Renal cortical epithelial cell (primary cell): ENCODE measurements at regions not wholly inside any gene's neighbourhood (a gene's known extent, or its start where the extent isn't known, plus 50 kb on each side); places are given as distances from the start of the nearest gene placed in this dataset.
"Not testable (repeated sequence)": the region's sequence is repeated elsewhere in the genome, so short reads cannot be mapped to it uniquely, and the experiment has no call there.

Experiments
- DNase-seq: peaks from one replicate; pipeline ENCODE4 v3.0.0-alpha.2; 2011; ENCODE audit warnings: low read depth

- no peak for DNase-seq
Measured at GRCh38 chr12:58720421-58720820, 199.9 kb downstream of the LRIG3 start.

- no peak for DNase-seq
Measured at GRCh38 chr12:58725400-58726105, 194.8 kb downstream of the LRIG3 start.

- peak; percentile 26 for DNase-seq
Measured at GRCh38 chr12:58727521-58727920, 192.8 kb downstream of the LRIG3 start.

GRCh38 chr12:58728397-58728796 is 191.9 kb downstream of the LRIG3 start:
- no peak for DNase-seq

- DNase-seq = no peak
Measured at GRCh38 chr12:58731096-58731495, 189.2 kb downstream of the LRIG3 start.

- DNase-seq = no peak
Measured at GRCh38 chr12:58732894-58733293, 187.4 kb downstream of the LRIG3 start.

DNA sequence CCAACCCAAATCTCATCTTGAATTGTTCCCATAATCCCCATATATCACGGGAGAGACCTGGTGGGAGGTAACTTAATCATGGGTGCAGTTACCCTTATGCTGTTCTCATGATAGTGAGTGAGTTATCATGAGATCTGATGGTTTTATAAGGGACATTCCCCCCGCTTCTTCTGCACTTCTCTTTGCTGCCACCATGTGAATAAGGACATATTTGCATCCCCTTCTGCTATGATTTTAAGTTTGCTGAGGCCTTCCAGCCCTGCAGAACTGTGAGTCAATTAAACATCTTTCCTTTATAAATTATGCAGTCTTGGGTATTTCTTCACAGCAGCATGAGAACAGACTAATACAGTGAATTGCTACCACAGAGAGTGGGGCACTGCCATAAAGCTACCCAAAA is 179.1 kb downstream of the LRIG3 start:
- DNase-seq = no peak

GRCh38 chr12:58745348-58746125 is 174.8 kb downstream of the LRIG3 start:
- DNase-seq = no peak

DNA sequence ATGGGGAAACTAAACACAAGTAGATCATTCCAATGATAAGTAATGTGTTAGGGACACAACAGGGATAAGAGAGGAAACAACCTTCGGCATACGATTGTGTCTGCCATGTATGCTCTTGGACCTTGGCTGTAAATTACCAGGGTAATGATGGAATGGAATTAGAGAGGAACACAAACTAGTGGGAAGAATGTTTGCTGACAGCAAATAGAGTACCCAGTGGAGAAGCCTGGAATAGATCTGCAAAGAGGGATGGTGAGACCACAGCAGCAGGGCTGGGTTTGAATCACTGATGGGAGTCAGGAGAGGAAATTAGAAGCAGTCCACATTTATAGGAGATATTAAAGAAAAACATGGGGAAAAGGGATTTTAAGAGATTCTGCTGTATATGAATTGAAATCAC is 172.8 kb downstream of the LRIG3 start:
- DNase-seq = no peak

DNA sequence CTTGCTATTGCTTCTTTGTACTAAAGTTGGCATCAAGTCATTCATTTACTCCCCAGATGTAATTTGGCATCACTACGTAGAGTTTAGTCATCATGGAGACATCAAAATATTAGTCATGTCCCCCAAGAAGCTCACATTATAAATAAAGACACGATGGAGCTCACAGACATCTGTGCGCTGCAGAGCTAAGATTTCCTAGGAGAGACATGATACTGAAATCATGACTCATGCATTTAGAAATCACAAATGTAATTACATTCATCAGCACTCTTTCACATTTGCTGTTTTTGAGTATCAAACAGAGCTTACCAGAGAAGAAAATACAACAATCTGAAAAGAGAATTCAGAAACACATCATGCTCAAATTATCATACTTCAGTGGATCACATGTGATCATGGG is 169.8 kb downstream of the LRIG3 start:
- peak; percentile 44 for DNase-seq

- DNase-seq = no peak
Measured at GRCh38 chr12:58757422-58757821, 162.9 kb downstream of the LRIG3 start.

DNA sequence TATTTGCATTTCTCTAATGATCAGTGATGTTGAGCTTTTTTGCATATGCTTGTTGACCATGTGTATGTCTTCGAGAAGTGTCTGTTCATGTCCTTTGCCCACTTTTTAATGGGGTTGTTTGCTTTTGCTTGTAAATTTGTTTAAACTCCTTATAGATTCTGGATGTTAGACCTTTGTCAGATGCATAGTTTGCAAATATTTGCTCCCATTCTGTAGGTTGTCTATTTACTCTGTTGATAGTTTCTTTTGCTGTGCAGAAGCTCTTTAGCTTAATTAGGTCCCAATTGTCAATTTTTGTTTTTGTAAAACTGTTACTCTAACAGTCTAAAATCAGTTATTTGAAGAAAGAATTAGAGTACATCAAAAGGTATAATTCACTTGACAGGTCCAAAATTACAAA is 160.6 kb downstream of the LRIG3 start:
- not testable (repeated sequence) for DNase-seq

DNA sequence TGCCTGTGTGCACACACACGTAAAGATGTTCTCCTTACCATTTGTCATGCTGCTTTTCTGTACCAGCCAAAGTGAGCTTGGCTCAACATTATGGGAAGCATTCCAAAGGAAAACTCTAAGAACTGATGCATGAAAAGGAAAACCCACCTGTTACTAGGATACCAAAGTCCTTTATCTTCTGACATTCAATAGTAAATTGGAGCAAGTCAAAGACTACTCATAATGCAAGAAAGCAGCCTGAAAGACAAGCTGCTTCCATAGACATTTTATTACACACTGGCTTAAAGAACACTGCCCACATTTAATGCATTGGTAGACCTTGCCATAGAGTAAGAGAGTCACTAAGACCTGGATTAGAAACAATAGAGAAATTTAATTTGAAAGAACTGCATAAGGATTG is 159.0 kb downstream of the LRIG3 start:
- no peak for DNase-seq

DNA sequence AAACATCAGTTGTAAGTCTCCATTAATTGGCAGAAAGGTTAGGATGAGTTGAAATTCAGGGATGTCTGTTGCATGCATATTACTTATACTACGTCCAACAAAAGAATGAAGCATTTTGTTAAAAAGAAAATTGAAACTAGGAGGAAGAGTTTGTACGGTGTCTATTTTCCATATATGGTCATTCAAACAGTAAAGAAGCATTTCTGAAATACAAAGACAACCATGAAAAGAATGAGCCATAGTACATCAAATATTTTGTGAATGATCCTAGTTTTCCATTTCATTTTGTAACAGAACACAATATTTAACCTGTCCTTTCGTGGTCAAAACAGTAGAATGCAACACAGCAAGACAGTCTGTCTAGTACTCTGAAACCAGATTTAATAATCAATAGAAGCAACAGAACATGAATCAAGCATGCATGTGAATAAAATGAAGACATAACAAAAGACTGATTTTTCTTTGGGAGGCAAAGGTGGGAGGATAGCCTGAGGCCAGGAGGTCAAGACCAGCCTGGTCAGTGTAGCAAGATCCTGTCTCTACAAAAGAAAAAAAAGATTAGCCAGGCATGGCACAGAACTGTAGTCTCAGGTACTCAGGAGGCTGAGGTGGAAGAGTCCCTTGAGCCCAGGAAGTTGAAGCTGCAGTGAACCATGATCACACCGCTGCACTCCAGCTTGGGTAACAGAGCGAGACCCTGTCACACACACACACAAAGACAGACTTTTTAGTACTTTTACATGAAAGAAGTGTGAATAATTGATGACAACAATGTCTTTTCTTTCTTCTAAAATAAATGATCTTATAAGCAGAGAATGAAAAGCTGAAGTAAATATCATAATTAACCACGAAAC is 156.0 kb downstream of the LRIG3 start:
- peak; percentile 29 for DNase-seq

DNA sequence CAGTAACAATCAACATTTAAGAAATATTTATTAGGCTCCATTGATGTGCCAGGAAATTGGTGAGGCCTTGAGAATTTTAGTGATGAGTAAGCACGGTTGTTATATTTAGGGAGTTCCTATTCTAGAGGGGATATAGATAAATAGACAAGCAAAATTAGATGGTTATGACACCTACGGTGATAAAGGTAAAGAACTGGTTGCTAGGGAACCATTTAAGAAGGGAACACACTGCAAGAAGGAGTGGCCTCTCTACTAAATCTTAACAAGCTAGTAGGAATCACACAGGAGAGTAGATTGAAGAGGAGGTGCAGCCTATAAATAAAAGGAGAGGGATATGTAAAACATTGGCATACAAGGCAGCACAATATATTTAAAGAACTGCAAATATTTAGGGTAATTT is 155.2 kb downstream of the LRIG3 start:
- no peak for DNase-seq

- peak; percentile 30 for DNase-seq
Measured at GRCh38 chr12:58765653-58766512, 154.4 kb downstream of the LRIG3 start.

- DNase-seq = no peak
Measured at GRCh38 chr12:58766513-58766870, 153.8 kb downstream of the LRIG3 start.

DNA sequence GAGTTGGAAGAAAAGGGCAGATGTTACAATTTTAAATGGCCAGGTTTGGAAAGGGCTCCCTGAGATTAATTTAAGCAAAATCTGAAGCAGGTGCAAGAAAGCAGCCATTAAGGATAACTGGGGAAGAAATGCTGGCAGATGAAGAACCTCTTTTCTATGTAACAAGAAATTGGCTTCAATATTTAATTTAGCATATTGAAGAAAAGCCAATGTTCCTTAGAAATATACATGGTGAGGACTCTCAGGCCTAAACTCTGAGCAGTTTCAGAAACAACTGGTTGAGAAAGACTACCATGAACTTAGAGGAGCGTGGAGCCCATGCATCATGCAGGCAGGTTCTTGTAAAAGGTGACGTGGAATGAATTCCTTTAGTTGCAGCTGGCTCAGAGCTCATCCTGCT is 152.8 kb downstream of the LRIG3 start:
- no peak for DNase-seq

- DNase-seq = no peak
Measured at GRCh38 chr12:58773986-58774385, 146.3 kb downstream of the LRIG3 start.

GRCh38 chr12:58774731-58775130 is 145.6 kb downstream of the LRIG3 start:
- DNase-seq = peak; percentile 73

DNA sequence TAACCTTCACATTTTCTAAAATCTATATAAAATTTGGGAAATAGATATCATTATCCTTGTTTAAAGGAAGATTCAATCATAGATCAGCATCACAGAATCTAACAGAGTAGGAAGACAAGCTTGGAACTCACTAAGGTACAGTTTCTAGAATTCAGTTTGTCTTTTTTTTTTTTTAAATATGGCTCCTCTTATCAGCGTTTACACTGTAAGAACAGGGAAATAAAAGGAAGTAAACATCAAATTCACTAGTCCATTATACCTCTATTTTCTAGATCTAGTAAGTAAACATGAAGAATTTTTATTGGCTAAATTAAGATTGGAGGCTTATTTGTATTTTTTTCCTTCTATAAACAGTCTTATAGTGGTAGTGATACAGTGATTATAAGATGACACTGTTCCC is 144.9 kb downstream of the LRIG3 start:
- no peak for DNase-seq

DNA sequence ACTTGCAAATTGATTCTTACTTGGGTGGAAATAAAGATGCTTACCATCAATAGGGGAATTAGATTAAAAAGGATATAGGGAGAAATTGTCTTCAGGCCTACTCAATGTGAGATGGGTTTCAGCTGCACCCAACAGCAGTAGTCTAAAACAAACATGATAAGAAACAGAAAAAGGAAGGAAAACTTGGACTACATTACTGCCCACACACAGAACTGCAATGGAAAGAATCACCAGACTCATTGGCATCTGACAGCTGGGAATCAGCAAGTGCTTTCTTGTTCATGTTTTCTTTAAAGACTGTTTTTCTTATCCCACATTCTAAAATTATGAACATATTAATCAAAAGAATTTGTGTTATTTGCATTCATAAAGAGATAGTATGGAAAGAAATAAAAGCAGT is 144.2 kb downstream of the LRIG3 start:
- DNase-seq = no peak
